NCI-H526 (cell line): ENCODE measurements at regions not wholly inside any gene's neighbourhood (a gene's known extent, or its start where the extent isn't known, plus 50 kb on each side); places are given as distances from the start of the nearest gene placed in this dataset.
"Not testable (repeated sequence)": the region's sequence is repeated elsewhere in the genome, so short reads cannot be mapped to it uniquely, and the experiment has no call there.

Source experiments
- DNase-seq, 2 experiments: peaks; one replicate each; lab custom pipeline; 2025; lab: John Stamatoyannopoulos, UW

- DNase-seq: no peak
Observed at GRCh38 chr1:30005972-30006619, 717.3 kb downstream of the MATN1 start.

GRCh38 chr1:30001732-30002039, 721.7 kb downstream of the MATN1 start:
- no peak for DNase-seq

- DNase-seq: no peak
Observed at GRCh38 chr1:30001011-30001731, 722.2 kb downstream of the MATN1 start.

- DNase-seq: no peak
Observed at GRCh38 chr1:30000266-30000665, 723.1 kb downstream of the MATN1 start.

- DNase-seq: no peak
Observed at GRCh38 chr1:29999595-29999994, 723.8 kb downstream of the MATN1 start.

- no peak for DNase-seq
Observed at GRCh38 chr1:29998686-29999085, 724.7 kb downstream of the MATN1 start.

- not testable (repeated sequence) for DNase-seq
Observed at GRCh38 chr1:29997818-29998217, 725.6 kb downstream of the MATN1 start.

- DNase-seq: no peak
Observed at GRCh38 chr1:29993950-29994349, 729.4 kb downstream of the MATN1 start.

GRCh38 chr1:29991815-29992214, 731.6 kb downstream of the MATN1 start:
- no peak for DNase-seq

- no peak for DNase-seq
Observed at GRCh38 chr1:29991025-29991424, 732.4 kb downstream of the MATN1 start.

GRCh38 chr1:29990304-29990703, 733.1 kb downstream of the MATN1 start:
- no peak for DNase-seq

- no peak for DNase-seq
Observed at GRCh38 chr1:29986986-29987385, 736.4 kb downstream of the MATN1 start.

GRCh38 chr1:29985606-29985945, 737.8 kb downstream of the MATN1 start:
- no peak for DNase-seq

- no peak for DNase-seq
Observed at GRCh38 chr1:29984862-29985605, 738.4 kb downstream of the MATN1 start.

GRCh38 chr1:29984166-29984861, 739.1 kb downstream of the MATN1 start:
- DNase-seq: peak; percentile 43 to 73

- no peak for DNase-seq
Observed at GRCh38 chr1:29983321-29983720, 740.1 kb downstream of the MATN1 start.

- no peak for DNase-seq
Observed at GRCh38 chr1:29981586-29982239, 741.7 kb downstream of the MATN1 start.

GRCh38 chr1:29977550-29977949, 741.2 kb downstream of the PTPRU start:
- DNase-seq: no peak

GRCh38 chr1:29975036-29975694, 738.8 kb downstream of the PTPRU start:
- DNase-seq: no peak

- peak; percentile 75 to 79 for DNase-seq
Observed at GRCh38 chr1:29974316-29974724, 738.0 kb downstream of the PTPRU start.

- DNase-seq: no peak
Observed at GRCh38 chr1:29973406-29973805, 737.1 kb downstream of the PTPRU start.
